ENCODE measurements at regions not wholly inside any gene's neighbourhood (a gene's known extent, or its start where the extent isn't known, plus 50 kb on each side); places are given as distances from the start of the nearest gene placed in this dataset.

DNA sequence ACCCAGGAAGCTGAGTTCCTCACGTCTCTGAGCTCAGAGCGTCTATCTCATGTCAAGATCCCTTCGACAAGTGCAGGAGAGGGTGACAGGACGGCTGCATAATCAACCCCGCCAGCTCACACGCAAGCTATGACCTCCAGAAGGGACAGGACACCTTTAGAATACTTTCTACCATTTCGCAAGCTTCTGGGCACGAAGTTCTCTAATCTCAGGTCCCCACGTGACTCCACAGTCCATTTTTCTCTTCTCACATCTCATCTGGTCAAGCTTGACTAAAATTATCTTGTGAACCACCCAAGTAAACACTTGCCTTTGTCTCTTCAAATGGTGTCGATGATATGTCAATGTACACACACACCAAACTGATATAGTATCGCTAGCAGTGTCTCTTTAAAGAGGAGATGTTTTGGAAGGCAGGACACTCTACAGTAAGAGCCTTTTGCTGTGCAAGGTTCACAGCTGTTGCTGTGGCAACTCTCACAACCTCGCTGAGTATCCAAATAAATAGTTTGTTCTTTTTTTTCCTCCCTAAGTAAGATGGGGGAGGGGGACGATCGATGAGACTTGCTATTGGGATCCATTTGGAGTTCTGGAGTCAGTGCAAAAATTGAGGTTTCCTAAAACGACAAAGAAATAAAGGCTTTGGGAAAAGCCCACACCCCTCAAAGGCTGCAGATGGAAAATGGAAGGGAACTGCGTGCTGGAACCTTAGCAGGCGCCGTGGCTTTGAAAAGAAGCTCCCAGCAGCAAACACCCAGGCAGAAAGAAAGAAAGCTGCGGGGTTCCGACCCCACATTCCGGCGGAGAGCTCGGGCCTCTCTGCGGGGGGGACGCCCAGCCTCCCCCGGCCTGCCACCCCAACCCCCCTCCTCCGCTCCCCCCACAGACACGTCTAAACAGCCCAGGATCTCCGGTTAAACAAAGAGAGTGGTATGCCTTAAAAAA, 215.4 kb upstream of the UBASH3B start (continued):
- TF ChIP-seq, protein P1, sequence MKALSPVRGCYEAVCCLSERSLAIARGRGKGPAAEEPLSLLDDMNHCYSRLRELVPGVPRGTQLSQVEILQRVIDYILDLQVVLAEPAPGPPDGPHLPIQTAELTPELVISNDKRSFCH (CRISPR knock-in tag; IDR thresholded peaks at IDR 0.05), result no peak
- TF ChIP-seq, protein P1 (tag; IDR thresholded peaks at IDR 0.05), result no peak
- TF ChIP-seq FOXJ2 (tag; IDR thresholded peaks at IDR 0.05), result no peak

DNA sequence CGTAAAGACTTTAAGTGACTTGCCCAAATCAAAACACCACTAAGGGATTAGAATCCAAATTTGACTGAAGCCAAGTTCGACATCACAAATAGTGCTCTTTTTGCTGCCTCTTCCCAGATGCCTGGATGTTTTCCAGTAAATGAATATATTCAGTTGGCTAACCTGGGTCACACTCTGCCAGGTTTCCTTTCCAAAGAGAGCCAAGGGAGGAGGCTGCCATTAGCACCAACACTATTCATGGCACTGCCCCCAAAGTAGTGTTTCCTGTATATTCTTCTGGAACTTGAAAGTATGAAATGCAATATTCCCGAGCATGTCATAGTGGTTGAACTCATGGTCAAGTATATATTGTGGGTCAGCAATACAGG, 219.3 kb upstream of the UBASH3B start:
- H3K4me3 ChIP-seq, result no peak overlapping the region
- in situ Hi-C loops (cut with MboI) (no loop called here), intact Hi-C loops (cut with micrococcal nuclease) (no loop called here)
- no peak for FAIRE-seq
- POLR2A ChIA-PET, result no interaction called here
- H3K27ac ChIP-seq (ENCODE audit: extremely low read depth, low read depth, low read length), result no peak overlapping the region
- H3K9ac ChIP-seq (ENCODE audit: insufficient read depth in 1 of 2, low read depth in 2 of 2, low read length in 2 of 2), result no peak overlapping the region
- H2AFZ ChIP-seq (ENCODE audit: low read depth, low read length), result no peak overlapping the region
- BruUV-seq (replicated peaks), result no TSS peak
- H3K9me1 ChIP-seq (ENCODE audit: control insufficient read depth, insufficient read depth, low read length), result no peaks in the 10 kb centered on the region
- CTCF ChIA-PET (ENCODE audit: low intra/inter-chr PET ratio), result no interaction called here
- no peaks in the 10 kb centered on the region for H4K20me1 ChIP-seq (replicated peaks; ENCODE audit: control insufficient read depth, insufficient read depth, low read length)
- no peak for DNase-seq (ENCODE audit: extremely low read depth in 1 of 4, low spot score in 3 of 4)
- TF ChIP-seq HNRNPK (IDR thresholded peaks at IDR 0.05; ENCODE audit: low read depth, low read length, poor library complexity, severe bottlenecking) (no peak), IRF2 (CRISPR knock-in tag; IDR thresholded peaks at IDR 0.05) (no peak), PCBP2 (IDR thresholded peaks at IDR 0.05; ENCODE audit: low read depth, low read length, poor library complexity, severe bottlenecking) (no peak), BCL6 (CRISPR knock-in tag; IDR thresholded peaks at IDR 0.05) (no peak), ZNF764 (CRISPR knock-in tag; IDR thresholded peaks at IDR 0.05; ENCODE audit: low read depth) (no peak), HNRNPUL1 (IDR thresholded peaks at IDR 0.05; ENCODE audit: low read length) (no peak), MTF1 (CRISPR knock-in tag; IDR thresholded peaks at IDR 0.05; ENCODE audit: borderline replicate concordance) (no peak), ZEB2 (IDR thresholded peaks at IDR 0.05) (no peak), EGR1 (conservative IDR thresholded peaks at IDR 0.05) (no peak)
- TF ChIP-seq, protein P2, sequence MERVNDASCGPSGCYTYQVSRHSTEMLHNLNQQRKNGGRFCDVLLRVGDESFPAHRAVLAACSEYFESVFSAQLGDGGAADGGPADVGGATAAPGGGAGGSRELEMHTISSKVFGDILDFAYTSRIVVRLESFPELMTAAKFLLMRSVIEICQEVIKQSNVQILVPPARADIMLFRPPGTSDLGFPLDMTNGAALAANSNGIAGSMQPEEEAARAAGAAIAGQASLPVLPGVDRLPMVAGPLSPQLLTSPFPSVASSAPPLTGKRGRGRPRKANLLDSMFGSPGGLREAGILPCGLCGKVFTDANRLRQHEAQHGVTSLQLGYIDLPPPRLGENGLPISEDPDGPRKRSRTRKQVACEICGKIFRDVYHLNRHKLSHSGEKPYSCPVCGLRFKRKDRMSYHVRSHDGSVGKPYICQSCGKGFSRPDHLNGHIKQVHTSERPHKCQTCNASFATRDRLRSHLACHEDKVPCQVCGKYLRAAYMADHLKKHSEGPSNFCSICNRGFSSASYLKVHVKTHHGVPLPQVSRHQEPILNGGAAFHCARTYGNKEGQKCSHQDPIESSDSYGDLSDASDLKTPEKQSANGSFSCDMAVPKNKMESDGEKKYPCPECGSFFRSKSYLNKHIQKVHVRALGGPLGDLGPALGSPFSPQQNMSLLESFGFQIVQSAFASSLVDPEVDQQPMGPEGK (CRISPR knock-in tag; IDR thresholded peaks at IDR 0.05; ENCODE audit: borderline replicate concordance), result no peak
- no peaks in the 10 kb centered on the region for H3K79me2 ChIP-seq (ENCODE audit: control insufficient read depth, insufficient read depth, low read length)
- H3K36me3 ChIP-seq (ENCODE audit: control insufficient read depth, insufficient read depth, low read length), result no peaks in the 10 kb centered on the region
- H3K27me3 ChIP-seq (ENCODE audit: control insufficient read depth in 2 of 2, insufficient read depth in 2 of 2, low read length in 2 of 2), result no peaks in the 10 kb centered on the region
- H3K9me3 ChIP-seq (replicated peaks; ENCODE audit: control insufficient read depth, insufficient read depth, low read depth, low read length), result no peaks in the 10 kb centered on the region
- no peak overlapping the region for H3K4me2 ChIP-seq (ENCODE audit: insufficient read depth, low read length)
- no peaks in the 10 kb centered on the region for H3K4me1 ChIP-seq (replicated peaks in 1 of 2; ENCODE audit: control insufficient read depth in 2 of 2, insufficient read depth in 2 of 2, low read length in 2 of 2)
- 6% methylated on average over 3 of the region's 3 CpGs for WGBS (ENCODE audit: insufficient coverage, low coverage, missing lambda C conversion rate)
- ATAC-seq, result no peak

Measured in K562 (cell line).